ENCODE measurements at regions not wholly inside any gene's neighbourhood (a gene's known extent, or its start where the extent isn't known, plus 50 kb on each side); places are given as distances from the start of the nearest gene placed in this dataset.

GRCh38 chr14:76974365-76974764, 54.1 kb downstream of the IRF2BPL start:
- DNase-seq (ENCODE audit: low read depth in 3 of 3, low spot score in 1 of 3) = no peak

GRCh38 chr14:76971549-76971948, 57.0 kb downstream of the IRF2BPL start:
- DNase-seq (ENCODE audit: low read depth in 3 of 3, low spot score in 1 of 3) = no peak

GRCh38 chr14:76968621-76969063, 59.9 kb downstream of the IRF2BPL start:
- DNase-seq (ENCODE audit: low read depth in 3 of 3, low spot score in 1 of 3) = no peak

- no peak for DNase-seq (ENCODE audit: low read depth in 3 of 3, low spot score in 1 of 3)
Observed at GRCh38 chr14:76967788-76968187, 60.7 kb downstream of the IRF2BPL start.

GRCh38 chr14:76965232-76965631, 63.3 kb downstream of the IRF2BPL start:
- no peak for DNase-seq (ENCODE audit: low read depth in 3 of 3, low spot score in 1 of 3)

GRCh38 chr14:76964695-76965094, 63.8 kb downstream of the IRF2BPL start:
- no peak for DNase-seq (ENCODE audit: low read depth in 3 of 3, low spot score in 1 of 3)

GRCh38 chr14:76963372-76963771, 65.1 kb downstream of the IRF2BPL start:
- DNase-seq (ENCODE audit: low read depth in 3 of 3, low spot score in 1 of 3) = no peak

- no peak for DNase-seq (ENCODE audit: low read depth in 3 of 3, low spot score in 1 of 3)
Observed at GRCh38 chr14:76962303-76962660, 66.2 kb downstream of the IRF2BPL start.

GRCh38 chr14:76961631-76962302, 66.7 kb downstream of the IRF2BPL start:
- DNase-seq (ENCODE audit: low read depth in 3 of 3, low spot score in 1 of 3) = peak; percentile 89 to 93 (median 92)

GRCh38 chr14:76958980-76959710, 69.4 kb downstream of the IRF2BPL start:
- DNase-seq (ENCODE audit: low read depth in 3 of 3, low spot score in 1 of 3) = no peak

- no peak for DNase-seq (ENCODE audit: low read depth in 3 of 3, low spot score in 1 of 3)
Observed at GRCh38 chr14:76958020-76958979, 70.2 kb downstream of the IRF2BPL start.

- no peak for DNase-seq (ENCODE audit: low read depth in 3 of 3, low spot score in 1 of 3)
Observed at GRCh38 chr14:76957224-76957891, 71.2 kb downstream of the IRF2BPL start.

GRCh38 chr14:76956316-76957090, 72.0 kb downstream of the IRF2BPL start:
- DNase-seq (ENCODE audit: low read depth in 3 of 3, low spot score in 1 of 3) = peak; percentile 64 to 72 (median 71)

GRCh38 chr14:76955575-76956315, 72.8 kb downstream of the IRF2BPL start:
- DNase-seq (ENCODE audit: low read depth in 3 of 3, low spot score in 1 of 3) = peak in 2 of 3 donors; percentile 19 to 29

GRCh38 chr14:76954394-76955190, 73.9 kb downstream of the IRF2BPL start:
- no peak for DNase-seq (ENCODE audit: low read depth in 3 of 3, low spot score in 1 of 3)

GRCh38 chr14:76953311-76953945, 75.1 kb downstream of the IRF2BPL start:
- DNase-seq (ENCODE audit: low read depth in 3 of 3, low spot score in 1 of 3) = peak in 1 of 3 donors; percentile 22

GRCh38 chr14:76951166-76951565, 77.3 kb downstream of the IRF2BPL start:
- DNase-seq (ENCODE audit: low read depth in 3 of 3, low spot score in 1 of 3) = no peak
